ENCODE measurements at regions not wholly inside any gene's neighbourhood (a gene's known extent, or its start where the extent isn't known, plus 50 kb on each side); places are given as distances from the start of the nearest gene placed in this dataset.

DNA sequence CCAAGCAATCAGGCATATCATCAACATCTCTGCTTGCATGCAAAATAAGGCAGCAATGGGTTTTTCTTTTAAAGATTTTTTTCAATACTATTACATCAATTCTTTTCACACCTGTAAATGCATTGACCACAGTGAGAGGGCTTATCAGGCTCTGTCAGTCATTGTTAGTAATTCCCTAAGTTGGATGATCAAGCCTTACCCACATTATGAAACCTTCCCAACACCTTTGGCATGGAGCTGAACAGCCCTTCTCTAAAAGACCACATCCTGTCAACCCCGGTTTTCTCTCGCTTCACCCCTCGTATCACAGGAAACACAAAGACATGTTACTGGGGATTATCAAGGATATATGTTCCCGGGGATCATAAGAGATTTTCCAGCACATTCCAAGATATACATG lies 135.2 kb upstream of the SLC24A5 start:
- Histone ChIP-seq H3K27me3 (no peaks in the 10 kb centered on the region), H3K9me3 (replicated peaks) (no peaks in the 10 kb centered on the region), H3K4me1 (no peaks in the 10 kb centered on the region), H3K27ac (no peak overlapping the region), H3K36me3 (no peaks in the 10 kb centered on the region), H3K4me3 (no peak overlapping the region)
- DNase-seq, result no peak

DNA sequence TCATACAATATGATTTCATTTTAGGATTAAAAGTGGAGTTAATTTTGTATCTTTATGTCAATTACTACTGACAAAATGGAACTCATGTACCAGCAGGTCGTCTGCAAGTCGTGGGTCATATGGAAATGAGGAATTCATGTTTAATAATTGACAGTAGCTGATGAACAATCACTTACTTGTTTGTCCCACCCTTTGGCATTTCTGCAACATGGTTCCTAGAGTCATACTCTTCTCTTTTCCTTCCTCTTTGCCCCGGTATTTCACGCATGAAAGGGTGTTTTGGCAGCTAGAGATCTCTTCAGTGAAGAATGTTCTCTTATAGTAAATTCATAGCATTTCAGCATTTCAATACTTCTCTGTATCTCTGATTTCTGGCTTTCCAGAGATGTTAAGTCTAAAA lies 133.3 kb upstream of the SLC24A5 start:
- H3K27ac ChIP-seq, result no peak overlapping the region

GRCh38 chr15:47987908-47988532 lies 132.8 kb upstream of the SLC24A5 start:
- peak; percentile 13 to 60 for DNase-seq
- no peaks in the 10 kb centered on the region for H3K4me1 ChIP-seq
- no peak overlapping the region for H3K4me3 ChIP-seq
- no peak overlapping the region for H3K27ac ChIP-seq
- no peaks in the 10 kb centered on the region for H3K9me3 ChIP-seq (replicated peaks)
- H3K27me3 ChIP-seq, result no peaks in the 10 kb centered on the region
- no peaks in the 10 kb centered on the region for H3K36me3 ChIP-seq

More for the DNA sequence above, 133.3 kb upstream of the SLC24A5 start:
- H3K4me1 ChIP-seq, result no peaks in the 10 kb centered on the region
- H3K36me3 ChIP-seq, result no peaks in the 10 kb centered on the region
- H3K27me3 ChIP-seq, result no peaks in the 10 kb centered on the region
- no peak for DNase-seq
- no peak overlapping the region for H3K4me3 ChIP-seq
- no peaks in the 10 kb centered on the region for H3K9me3 ChIP-seq (replicated peaks)

DNA sequence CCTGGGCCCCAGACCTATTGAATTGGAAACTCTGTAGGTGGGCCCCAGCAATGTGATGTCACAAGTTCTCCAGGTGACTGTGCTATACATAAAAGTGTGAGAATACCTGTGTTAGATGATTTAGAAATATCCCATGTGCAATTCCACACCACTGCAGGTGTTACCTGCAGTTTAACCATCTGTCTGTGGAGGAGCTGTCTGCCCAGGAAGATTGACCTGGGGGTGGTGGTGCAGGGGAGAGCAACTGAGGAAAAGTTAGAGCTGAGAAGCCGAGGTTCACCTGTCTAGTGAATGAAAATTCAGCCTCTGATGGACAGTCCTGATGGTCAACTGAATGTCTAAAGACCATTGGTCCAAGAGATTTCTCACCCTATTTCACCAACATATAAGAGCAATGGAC lies 132.2 kb upstream of the SLC24A5 start:
- Histone ChIP-seq H3K27ac (no peak overlapping the region), H3K4me1 (no peaks in the 10 kb centered on the region), H3K36me3 (no peaks in the 10 kb centered on the region), H3K27me3 (no peaks in the 10 kb centered on the region), H3K4me3 (no peak overlapping the region), H3K9me3 (replicated peaks) (no peaks in the 10 kb centered on the region)
- DNase-seq, result no peak

DNA sequence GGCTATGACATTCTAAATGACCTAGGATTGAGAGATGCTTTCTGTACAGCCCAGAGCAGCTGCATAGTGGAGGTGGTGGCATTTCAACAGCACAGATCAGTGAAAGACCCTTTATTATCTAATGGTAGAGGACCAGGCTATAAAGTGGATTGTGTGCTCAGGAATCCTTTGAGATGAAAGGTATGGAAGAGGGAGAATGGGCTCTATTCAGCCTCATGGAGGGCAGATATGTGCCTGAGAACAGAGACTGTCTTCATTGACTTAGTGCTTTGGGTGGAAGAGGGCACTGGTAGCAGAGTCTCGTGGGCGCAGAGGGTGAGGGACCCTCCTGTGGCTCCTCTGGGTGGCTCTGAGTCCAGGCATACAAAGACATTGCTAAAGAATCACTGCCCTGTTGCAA lies 130.0 kb upstream of the SLC24A5 start:
- Histone ChIP-seq H3K27ac (no peak overlapping the region), H3K9me3 (replicated peaks) (no peaks in the 10 kb centered on the region), H3K36me3 (no peaks in the 10 kb centered on the region), H3K4me3 (no peak overlapping the region), H3K4me1 (no peaks in the 10 kb centered on the region), H3K27me3 (no peaks in the 10 kb centered on the region)
- no peak for DNase-seq

DNA sequence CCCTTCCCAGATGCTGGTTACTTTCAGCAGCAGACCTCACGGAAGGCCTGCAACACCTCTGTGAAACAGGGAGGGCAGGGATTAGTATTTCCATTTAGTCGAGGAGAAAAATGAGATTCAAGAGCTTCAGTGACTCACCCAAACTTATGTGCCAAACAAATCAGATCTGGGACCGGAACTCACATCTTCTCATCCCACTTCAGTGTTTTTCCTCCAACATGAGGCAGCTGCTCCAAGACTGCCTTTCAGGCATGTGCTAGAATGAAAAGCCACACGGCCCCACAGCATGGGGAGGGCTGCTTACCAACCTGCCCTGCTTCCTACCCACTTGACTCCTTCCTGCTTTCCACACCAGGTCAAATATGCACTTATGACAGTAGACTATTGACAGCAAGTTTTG lies 129.4 kb upstream of the SLC24A5 start:
- Histone ChIP-seq H3K4me3 (no peak overlapping the region), H3K9me3 (replicated peaks) (no peaks in the 10 kb centered on the region), H3K36me3 (no peaks in the 10 kb centered on the region), H3K4me1 (no peaks in the 10 kb centered on the region), H3K27ac (no peak overlapping the region), H3K27me3 (no peaks in the 10 kb centered on the region)
- DNase-seq, result no peak

DNA sequence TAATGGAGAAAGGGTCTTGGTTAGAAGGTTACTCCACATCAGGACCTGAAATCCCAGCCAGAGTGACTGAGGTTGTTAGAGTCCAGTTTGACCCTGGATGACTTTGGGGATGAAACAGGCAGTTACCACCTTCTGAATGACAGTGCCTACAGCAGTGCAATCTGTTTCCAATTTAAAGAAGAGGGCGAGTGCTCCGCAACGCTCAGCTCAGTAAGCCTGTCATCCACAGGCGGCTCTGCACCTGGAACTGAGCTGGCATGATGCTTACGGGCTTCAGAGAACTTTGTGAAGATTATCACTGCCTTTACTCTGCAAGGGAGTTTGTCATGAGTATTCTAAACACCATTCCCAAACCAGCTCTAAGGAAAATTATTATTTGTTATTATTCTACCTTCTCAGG lies 127.7 kb upstream of the SLC24A5 start:
- Histone ChIP-seq H3K9me3 (replicated peaks) (no peaks in the 10 kb centered on the region), H3K4me3 (no peak overlapping the region), H3K4me1 (no peaks in the 10 kb centered on the region), H3K27ac (no peak overlapping the region), H3K27me3 (no peaks in the 10 kb centered on the region), H3K36me3 (no peaks in the 10 kb centered on the region)
- DNase-seq, result no peak

DNA sequence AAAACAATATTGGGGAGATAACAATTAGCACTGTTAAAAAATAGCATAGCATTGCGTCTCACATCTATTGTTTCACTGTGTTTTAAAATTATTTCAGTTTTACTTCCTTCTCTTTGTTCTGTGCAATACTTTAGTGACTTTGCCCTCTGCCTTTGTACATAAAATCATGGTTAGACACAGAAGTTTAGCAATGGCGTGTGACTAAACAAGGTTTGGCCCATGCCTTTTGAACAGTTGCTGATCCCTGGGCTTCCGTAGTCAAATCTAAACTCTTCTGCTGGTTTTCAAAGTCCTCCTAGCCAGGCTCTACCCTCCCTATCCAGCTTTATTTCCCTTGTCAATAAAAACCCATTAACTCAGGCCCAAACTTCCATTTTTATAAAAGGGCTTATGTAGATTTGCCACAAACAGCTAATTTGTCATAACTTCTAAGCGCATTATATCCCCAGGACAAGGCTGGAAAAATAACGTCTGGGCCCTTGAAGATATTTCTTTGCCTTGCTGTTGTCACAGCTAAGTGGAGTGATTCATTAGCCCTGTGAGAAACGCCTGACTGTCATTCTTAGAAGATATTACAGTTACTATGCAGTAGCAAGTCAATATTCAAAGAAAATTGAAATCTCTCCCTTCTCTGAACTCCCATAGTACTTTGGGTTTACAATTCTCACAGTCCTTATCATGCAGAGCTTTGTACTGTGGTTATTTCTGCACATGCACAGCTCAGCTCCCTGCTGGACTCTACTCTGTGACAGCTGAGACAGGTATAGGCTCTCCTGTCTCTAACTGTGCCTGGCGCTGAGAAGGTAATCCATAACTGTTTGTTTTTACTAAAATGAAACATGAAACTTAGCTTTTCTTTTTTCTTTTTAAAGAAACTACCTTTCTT lies 123.4 kb upstream of the SLC24A5 start:
- Histone ChIP-seq H3K27ac (no peak overlapping the region), H3K36me3 (no peaks in the 10 kb centered on the region), H3K9me3 (replicated peaks) (no peaks in the 10 kb centered on the region), H3K27me3 (no peaks in the 10 kb centered on the region), H3K4me3 (no peak overlapping the region), H3K4me1 (no peaks in the 10 kb centered on the region)
- DNase-seq, result no peak

GRCh38 chr15:47998619-47999019 lies 122.2 kb upstream of the SLC24A5 start:
- no peaks in the 10 kb centered on the region for H3K36me3 ChIP-seq
- H3K27me3 ChIP-seq, result no peaks in the 10 kb centered on the region
- no peak overlapping the region for H3K27ac ChIP-seq
- H3K9me3 ChIP-seq (replicated peaks), result no peaks in the 10 kb centered on the region
- DNase-seq, result no peak
- no peaks in the 10 kb centered on the region for H3K4me1 ChIP-seq
- H3K4me3 ChIP-seq, result no peak overlapping the region

- Histone ChIP-seq H3K27me3 (no peaks in the 10 kb centered on the region), H3K9me3 (replicated peaks) (no peaks in the 10 kb centered on the region), H3K4me3 (no peak overlapping the region), H3K4me1 (no peaks in the 10 kb centered on the region), H3K27ac (no peak overlapping the region), H3K36me3 (no peaks in the 10 kb centered on the region)
- no peak for DNase-seq
Measured at GRCh38 chr15:48001393-48002039, 119.3 kb upstream of the SLC24A5 start.

GRCh38 chr15:48002767-48003166 lies 118.0 kb upstream of the SLC24A5 start:
- Histone ChIP-seq H3K27me3 (no peaks in the 10 kb centered on the region), H3K36me3 (no peaks in the 10 kb centered on the region), H3K4me3 (no peak overlapping the region), H3K9me3 (replicated peaks) (no peaks in the 10 kb centered on the region), H3K27ac (no peak overlapping the region), H3K4me1 (no peaks in the 10 kb centered on the region)
- DNase-seq, result no peak

GRCh38 chr15:48003441-48003840 lies 117.3 kb upstream of the SLC24A5 start:
- no peaks in the 10 kb centered on the region for H3K27me3 ChIP-seq
- no peak for DNase-seq

GRCh38 chr15:48005077-48005476 lies 115.7 kb upstream of the SLC24A5 start:
- no peak for DNase-seq

More at GRCh38 chr15:48003441-48003840, 117.3 kb upstream of the SLC24A5 start:
- no peak overlapping the region for H3K4me3 ChIP-seq
- H3K4me1 ChIP-seq, result no peaks in the 10 kb centered on the region
- no peaks in the 10 kb centered on the region for H3K36me3 ChIP-seq
- H3K9me3 ChIP-seq (replicated peaks), result no peaks in the 10 kb centered on the region
- H3K27ac ChIP-seq, result no peak overlapping the region

GRCh38 chr15:48006031-48006511 lies 114.7 kb upstream of the SLC24A5 start:
- Histone ChIP-seq H3K27me3 (no peaks in the 10 kb centered on the region), H3K4me1 (no peaks in the 10 kb centered on the region), H3K36me3 (no peaks in the 10 kb centered on the region), H3K27ac (no peak overlapping the region), H3K9me3 (replicated peaks) (no peaks in the 10 kb centered on the region), H3K4me3 (no peak overlapping the region)
- DNase-seq, result peak in 1 of 2 experiments; percentile 21

More at GRCh38 chr15:48005077-48005476, 115.7 kb upstream of the SLC24A5 start:
- no peaks in the 10 kb centered on the region for H3K36me3 ChIP-seq
- no peaks in the 10 kb centered on the region for H3K9me3 ChIP-seq (replicated peaks)
- no peaks in the 10 kb centered on the region for H3K27me3 ChIP-seq
- H3K27ac ChIP-seq, result no peak overlapping the region
- H3K4me1 ChIP-seq, result no peaks in the 10 kb centered on the region
- H3K4me3 ChIP-seq, result no peak overlapping the region

GRCh38 chr15:48010316-48010715 lies 110.5 kb upstream of the SLC24A5 start:
- no peak for DNase-seq
- no peaks in the 10 kb centered on the region for H3K36me3 ChIP-seq
- H3K4me3 ChIP-seq, result no peak overlapping the region
- no peak overlapping the region for H3K27ac ChIP-seq
- H3K9me3 ChIP-seq (replicated peaks), result no peaks in the 10 kb centered on the region
- H3K4me1 ChIP-seq, result no peaks in the 10 kb centered on the region
- H3K27me3 ChIP-seq, result no peaks in the 10 kb centered on the region
